CD4-positive, alpha-beta T cell (primary cell): ENCODE measurements at regions not wholly inside any gene's neighbourhood (a gene's known extent, or its start where the extent isn't known, plus 50 kb on each side); places are given as distances from the start of the nearest gene placed in this dataset.

ENCODE experiments used
- ATAC-seq: fragments of 200-7000 bp; cut with Tn5 transposase; one replicate; pipeline ENCODE4 v1.10.0; 2022; ENCODE audit warnings: mild to moderate bottlenecking; ENCODE audit not compliant: poor library complexity
- CTCF ChIA-PET: fragments of 350-600 bp; sonication (Branson Sonifier 250); formaldehyde crosslinking; loops from one replicate; lab custom pipeline; 2021; ENCODE audit warnings: antibody characterized with exemption, inconsistent platforms; lab: Charles Lee
- POLR2A ChIA-PET: fragments of 350-600 bp; sonication (Branson Sonifier 250); formaldehyde crosslinking; loops from one replicate; lab custom pipeline; 2021; ENCODE audit warnings: antibody characterized with exemption, inconsistent platforms; lab: Charles Lee
- DNase-seq, 14 experiments: peaks; one replicate each; pipeline ENCODE4 v3.0.0-alpha.2; 2013 to 2020; ENCODE audit warnings: mixed read lengths in 2 of 14
- H3K27ac ChIP-seq, 2 donors: one replicate each; pipeline versions ENCODE4 v1.5.1 to v1.7.0; 2013; ENCODE audit warnings: low read length in 2 of 2, low read depth in 1 of 2, mild to moderate bottlenecking in 1 of 2
- H3K27me3 ChIP-seq, 2 experiments: 1 replicate in 1 of 2; 2 replicates in 1 of 2; pipeline versions ENCODE4 v1.6.1 to v1.7.0; 2013; ENCODE audit warnings: low read length in 2 of 2, control low read depth in 1 of 2, mild to moderate bottlenecking in 1 of 2, moderate library complexity in 1 of 2; ENCODE audit not compliant: insufficient read depth in 2 of 2, control insufficient read depth in 1 of 2
- H3K36me3 ChIP-seq: one replicate; pipeline ENCODE4 v1.6.1; 2013; ENCODE audit warnings: low read length, control low read depth; ENCODE audit not compliant: insufficient read depth
- H3K4me1 ChIP-seq: one replicate; pipeline ENCODE4 v1.6.1; 2013; ENCODE audit warnings: low read length, control low read depth; ENCODE audit not compliant: insufficient read depth
- H3K4me3 ChIP-seq: one replicate; pipeline ENCODE4 v1.5.1; 2013; ENCODE audit warnings: mild to moderate bottlenecking, low read length, moderate library complexity
- H3K9me3 ChIP-seq, 2 experiments: 1 replicate in 1 of 2; 2 replicates in 1 of 2; pipeline versions ENCODE4 v1.6.1 to v1.7.0; 2013; ENCODE audit warnings: low read length in 2 of 2, mild to moderate bottlenecking in 2 of 2, control low read depth in 1 of 2, moderate library complexity in 1 of 2; ENCODE audit not compliant: control insufficient read depth in 1 of 2, insufficient read depth in 1 of 2
- H3K27ac Mint-ChIP-seq: one replicate; pipeline ENCODE4 v1.8.0; 2020; ENCODE audit warnings: mixed read lengths
- H3K27me3 Mint-ChIP-seq: one replicate; pipeline ENCODE4 v1.8.0; 2021; ENCODE audit warnings: mixed read lengths
- H3K36me3 Mint-ChIP-seq: one replicate; pipeline ENCODE4 v1.8.0; 2021; ENCODE audit warnings: low read depth, mixed read lengths
- H3K4me1 Mint-ChIP-seq: one replicate; pipeline ENCODE4 v1.8.0; 2021; ENCODE audit warnings: low read depth, mixed read lengths
- H3K4me3 Mint-ChIP-seq: one replicate; pipeline ENCODE4 v1.8.0; 2020; ENCODE audit warnings: mild to moderate bottlenecking, mixed read lengths
- H3K9me3 Mint-ChIP-seq: one replicate; pipeline ENCODE4 v1.8.0; 2020; ENCODE audit warnings: mixed read lengths
- CTCF ChIP-seq: fragments of 200-600 bp; IDR thresholded peaks from one replicate; pipeline ENCODE4 v1.8.0; 2022; ENCODE audit warnings: antibody characterized with exemption, mild to moderate bottlenecking
- intact Hi-C, 2 experiments: fragments of 100-400 bp; cut with DNase I in 1 of 2; cut with micrococcal nuclease in 1 of 2; formaldehyde crosslinking; loops; one replicate each; pipeline versions ENCODE4 v1.15.1 to v1.9.0; 2023 to 2025; cut with DNase I, micrococcal nuclease

- Mint-ChIP-seq H3K4me1 (no peaks in the 10 kb centered on the region), H3K9me3 (no peaks in the 10 kb centered on the region), H3K4me3 (no peak overlapping the region), H3K27ac (no peak overlapping the region), H3K36me3 (no peaks in the 10 kb centered on the region), H3K27me3 (peaks cover 14% of the 10 kb centered on the region)
- Histone ChIP-seq H3K9me3 (no peaks in the 10 kb centered on the region), H3K4me1 (no peaks in the 10 kb centered on the region), H3K27ac (no peak overlapping the region), H3K36me3 (no peaks in the 10 kb centered on the region), H3K4me3 (no peak overlapping the region), H3K27me3 (peaks cover 0 to 3% of the 10 kb centered on the region in 2 experiments)
- DNase-seq, result no peak
- no peak for ATAC-seq
- ChIA-PET POLR2A (no interaction called here), CTCF (no interaction called here)
- intact Hi-C loops, result no loop called here
- TF ChIP-seq CTCF, result no peak
These were observed 183.2 kb downstream of the SIM1 start for GRCh38 chr6:100281471-100281901.

GRCh38 chr6:100276311-100277057 lies 188.2 kb downstream of the SIM1 start:
- no peaks in the 10 kb centered on the region for H3K9me3 Mint-ChIP-seq
- Histone ChIP-seq H3K27ac (no peak overlapping the region), H3K4me3 (no peak overlapping the region), H3K36me3 (no peaks in the 10 kb centered on the region), H3K27me3 (peaks cover 0 to 4% of the 10 kb centered on the region in 2 experiments), H3K4me1 (no peaks in the 10 kb centered on the region), H3K9me3 (no peaks in the 10 kb centered on the region)
- ATAC-seq, result no peak
- intact Hi-C loops, result no loop called here
- H3K36me3 Mint-ChIP-seq, result no peaks in the 10 kb centered on the region
- no peak for TF ChIP-seq CTCF
- no peak for DNase-seq
- no peak overlapping the region for H3K4me3 Mint-ChIP-seq
- ChIA-PET CTCF (no interaction called here), POLR2A (no interaction called here)
- no peak overlapping the region for H3K27ac Mint-ChIP-seq
- peaks cover 17% of the 10 kb centered on the region for H3K27me3 Mint-ChIP-seq
- no peaks in the 10 kb centered on the region for H3K4me1 Mint-ChIP-seq

GRCh38 chr6:100274147-100274546 lies 190.6 kb downstream of the SIM1 start:
- Mint-ChIP-seq H3K27me3 (peaks cover 17% of the 10 kb centered on the region), H3K4me1 (no peaks in the 10 kb centered on the region)
- CTCF ChIA-PET, result no interaction called here

More at GRCh38 chr6:100274147-100274546, 190.6 kb downstream of the SIM1 start:
- ATAC-seq (no peak), DNase-seq (no peak)
- H3K36me3 Mint-ChIP-seq, result no peaks in the 10 kb centered on the region
- intact Hi-C loops, result no loop called here
- no peak overlapping the region for H3K27ac Mint-ChIP-seq
- H3K9me3 Mint-ChIP-seq, result no peaks in the 10 kb centered on the region
- H3K36me3 ChIP-seq, result no peaks in the 10 kb centered on the region
- no peak overlapping the region for H3K4me3 Mint-ChIP-seq
- TF ChIP-seq CTCF, result no peak
- H3K27me3 ChIP-seq, result peaks cover 0 to 4% of the 10 kb centered on the region in 2 experiments
- no peak overlapping the region for H3K27ac ChIP-seq
- H3K4me1 ChIP-seq, result no peaks in the 10 kb centered on the region
- POLR2A ChIA-PET, result no interaction called here
- no peaks in the 10 kb centered on the region for H3K9me3 ChIP-seq
- no peak overlapping the region for H3K4me3 ChIP-seq
